Activated CD8-positive, alpha-beta T cell treated with anti-CD3 and anti-CD28 coated beads, Interleukin-2, amount 10 ng/mL, durations not matched to agents 7 days and 5 days (primary cell): ENCODE measurements at regions not wholly inside any gene's neighbourhood (a gene's known extent, or its start where the extent isn't known, plus 50 kb on each side); places are given as distances from the start of the nearest gene placed in this dataset.

Experiments used
- ATAC-seq: fragments of 150-1000 bp; cut with Tn5 transposase; one replicate; pipeline ENCODE4 v1.10.0; 2021; ENCODE audit warnings: moderate library complexity
- CTCF ChIA-PET: fragments of 350-600 bp; sonication (Branson Sonifier 250); formaldehyde crosslinking; loops from one replicate; lab custom pipeline; 2021; ENCODE audit warnings: antibody characterized with exemption; lab: Charles Lee
- POLR2A ChIA-PET: fragments of 350-600 bp; sonication (Branson Sonifier 250); formaldehyde crosslinking; loops from one replicate; lab custom pipeline; 2021; ENCODE audit warnings: antibody characterized with exemption; lab: Charles Lee
- DNase-seq: peaks from one replicate; pipeline ENCODE4 v3.0.0-alpha.2; 2020
- H3K27ac Mint-ChIP-seq: one replicate; pipeline ENCODE4 v1.8.0; 2021; ENCODE audit warnings: mild to moderate bottlenecking, mixed read lengths
- H3K27me3 Mint-ChIP-seq: one replicate; pipeline ENCODE4 v1.8.0; 2021; ENCODE audit warnings: low read depth, mixed read lengths
- H3K36me3 Mint-ChIP-seq: one replicate; pipeline ENCODE4 v1.8.0; 2021; ENCODE audit warnings: low read depth, mixed read lengths
- H3K4me1 Mint-ChIP-seq: one replicate; pipeline ENCODE4 v1.8.0; 2021; ENCODE audit warnings: low read depth, mixed read lengths
- H3K4me3 Mint-ChIP-seq: one replicate; pipeline ENCODE4 v1.8.0; 2021; ENCODE audit warnings: mild to moderate bottlenecking, mixed read lengths
- H3K9me3 Mint-ChIP-seq: one replicate; pipeline ENCODE4 v1.8.0; 2022; ENCODE audit warnings: mixed read lengths; ENCODE audit not compliant: insufficient read depth

GRCh38 chr5:5983261-5983980 is 394.9 kb downstream of the MED10 start:
- no peaks in the 10 kb centered on the region for H3K4me1 Mint-ChIP-seq
- H3K4me3 Mint-ChIP-seq, result no peak overlapping the region
- no peak overlapping the region for H3K27ac Mint-ChIP-seq
- H3K9me3 Mint-ChIP-seq, result no peaks in the 10 kb centered on the region
- CTCF ChIA-PET, result no interaction called here
- ATAC-seq (no peak), DNase-seq (no peak)
- no peaks in the 10 kb centered on the region for H3K27me3 Mint-ChIP-seq
- POLR2A ChIA-PET, result no interaction called here
- no peaks in the 10 kb centered on the region for H3K36me3 Mint-ChIP-seq

GRCh38 chr5:5981562-5981961 is 396.8 kb downstream of the MED10 start:
- Mint-ChIP-seq H3K27me3 (no peaks in the 10 kb centered on the region), H3K27ac (no peak overlapping the region), H3K36me3 (no peaks in the 10 kb centered on the region), H3K4me1 (no peaks in the 10 kb centered on the region), H3K4me3 (no peak overlapping the region), H3K9me3 (no peaks in the 10 kb centered on the region)
- CTCF ChIA-PET, result no interaction called here
- POLR2A ChIA-PET, result no interaction called here
- DNase-seq (no peak), ATAC-seq (no peak)

- Mint-ChIP-seq H3K4me3 (no peak overlapping the region), H3K36me3 (no peaks in the 10 kb centered on the region), H3K4me1 (no peaks in the 10 kb centered on the region), H3K27ac (no peak overlapping the region), H3K27me3 (no peaks in the 10 kb centered on the region), H3K9me3 (no peaks in the 10 kb centered on the region)
- ChIA-PET CTCF (no interaction called here), POLR2A (no interaction called here)
- no peak for DNase-seq
- ATAC-seq, result no peak
Measured at GRCh38 chr5:5980538-5980895, 397.8 kb downstream of the MED10 start.

GRCh38 chr5:5979761-5980537 is 398.4 kb downstream of the MED10 start:
- ATAC-seq (no peak), DNase-seq (no peak)
- Mint-ChIP-seq H3K4me1 (no peaks in the 10 kb centered on the region), H3K27me3 (no peaks in the 10 kb centered on the region), H3K36me3 (no peaks in the 10 kb centered on the region), H3K4me3 (no peak overlapping the region), H3K27ac (no peak overlapping the region), H3K9me3 (no peaks in the 10 kb centered on the region)
- CTCF ChIA-PET, result no interaction called here
- POLR2A ChIA-PET, result no interaction called here

- no peaks in the 10 kb centered on the region for H3K36me3 Mint-ChIP-seq
- no peak for ATAC-seq
- no peaks in the 10 kb centered on the region for H3K9me3 Mint-ChIP-seq
- CTCF ChIA-PET, result no interaction called here
- no peaks in the 10 kb centered on the region for H3K27me3 Mint-ChIP-seq
- H3K4me1 Mint-ChIP-seq, result no peaks in the 10 kb centered on the region
- POLR2A ChIA-PET, result no interaction called here
- H3K27ac Mint-ChIP-seq, result no peak overlapping the region
- DNase-seq, result no peak
- no peak overlapping the region for H3K4me3 Mint-ChIP-seq
Measured at GRCh38 chr5:5979377-5979760, 399.0 kb downstream of the MED10 start.

- H3K9me3 Mint-ChIP-seq, result no peaks in the 10 kb centered on the region
- H3K27ac Mint-ChIP-seq, result no peak overlapping the region
- H3K4me1 Mint-ChIP-seq, result no peaks in the 10 kb centered on the region
- CTCF ChIA-PET, result no interaction called here
- no peak overlapping the region for H3K4me3 Mint-ChIP-seq
- no peak for DNase-seq
- H3K27me3 Mint-ChIP-seq, result no peaks in the 10 kb centered on the region
- POLR2A ChIA-PET, result no interaction called here
- H3K36me3 Mint-ChIP-seq, result no peaks in the 10 kb centered on the region
- ATAC-seq, result no peak
Measured at GRCh38 chr5:5978501-5979376, 399.6 kb downstream of the MED10 start.

GRCh38 chr5:5971203-5971602 is 407.1 kb downstream of the MED10 start:
- Mint-ChIP-seq H3K4me3 (no peak overlapping the region), H3K27me3 (no peaks in the 10 kb centered on the region), H3K27ac (no peak overlapping the region), H3K4me1 (no peaks in the 10 kb centered on the region), H3K9me3 (no peaks in the 10 kb centered on the region), H3K36me3 (no peaks in the 10 kb centered on the region)
- CTCF ChIA-PET, result no interaction called here
- POLR2A ChIA-PET, result no interaction called here
- DNase-seq (no peak), ATAC-seq (no peak)

- H3K9me3 Mint-ChIP-seq, result no peaks in the 10 kb centered on the region
- H3K27ac Mint-ChIP-seq, result no peak overlapping the region
- no peaks in the 10 kb centered on the region for H3K27me3 Mint-ChIP-seq
- no peak overlapping the region for H3K4me3 Mint-ChIP-seq
- CTCF ChIA-PET, result no interaction called here
- POLR2A ChIA-PET, result no interaction called here
- ATAC-seq (no peak), DNase-seq (no peak)
- no peaks in the 10 kb centered on the region for H3K36me3 Mint-ChIP-seq
- H3K4me1 Mint-ChIP-seq, result no peaks in the 10 kb centered on the region
Measured at GRCh38 chr5:5969942-5970483, 408.3 kb downstream of the MED10 start.

- Mint-ChIP-seq H3K9me3 (no peaks in the 10 kb centered on the region), H3K27me3 (no peaks in the 10 kb centered on the region), H3K27ac (no peak overlapping the region), H3K4me3 (no peak overlapping the region), H3K4me1 (no peaks in the 10 kb centered on the region), H3K36me3 (no peaks in the 10 kb centered on the region)
- CTCF ChIA-PET, result no interaction called here
- POLR2A ChIA-PET, result no interaction called here
- DNase-seq (no peak), ATAC-seq (no peak)
Measured at GRCh38 chr5:5968981-5969380, 409.4 kb downstream of the MED10 start.

- no peaks in the 10 kb centered on the region for H3K4me1 Mint-ChIP-seq
- H3K27ac Mint-ChIP-seq, result no peak overlapping the region
- no peak overlapping the region for H3K4me3 Mint-ChIP-seq
- ChIA-PET CTCF (no interaction called here), POLR2A (no interaction called here)
- H3K36me3 Mint-ChIP-seq, result no peaks in the 10 kb centered on the region
- DNase-seq, result no peak
- H3K9me3 Mint-ChIP-seq, result no peaks in the 10 kb centered on the region
- ATAC-seq, result no peak
- no peaks in the 10 kb centered on the region for H3K27me3 Mint-ChIP-seq
Measured at GRCh38 chr5:5967944-5968343, 410.4 kb downstream of the MED10 start.

- no peak for ATAC-seq
- Mint-ChIP-seq H3K9me3 (no peaks in the 10 kb centered on the region), H3K27me3 (no peaks in the 10 kb centered on the region), H3K4me1 (no peaks in the 10 kb centered on the region), H3K4me3 (no peak overlapping the region), H3K27ac (no peak overlapping the region), H3K36me3 (no peaks in the 10 kb centered on the region)
- DNase-seq, result no peak
- POLR2A ChIA-PET, result no interaction called here
- CTCF ChIA-PET, result no interaction called here
Measured at GRCh38 chr5:5967373-5967772, 411.0 kb downstream of the MED10 start.

GRCh38 chr5:5965132-5965531 is 413.2 kb downstream of the MED10 start:
- Mint-ChIP-seq H3K36me3 (no peaks in the 10 kb centered on the region), H3K9me3 (no peaks in the 10 kb centered on the region), H3K4me3 (no peak overlapping the region), H3K27me3 (no peaks in the 10 kb centered on the region), H3K27ac (no peak overlapping the region), H3K4me1 (no peaks in the 10 kb centered on the region)
- ChIA-PET POLR2A (no interaction called here), CTCF (no interaction called here)
- DNase-seq, result no peak
- ATAC-seq, result no peak
